ENCODE measurements at regions not wholly inside any gene's neighbourhood (a gene's known extent, or its start where the extent isn't known, plus 50 kb on each side); places are given as distances from the start of the nearest gene placed in this dataset.

DNA sequence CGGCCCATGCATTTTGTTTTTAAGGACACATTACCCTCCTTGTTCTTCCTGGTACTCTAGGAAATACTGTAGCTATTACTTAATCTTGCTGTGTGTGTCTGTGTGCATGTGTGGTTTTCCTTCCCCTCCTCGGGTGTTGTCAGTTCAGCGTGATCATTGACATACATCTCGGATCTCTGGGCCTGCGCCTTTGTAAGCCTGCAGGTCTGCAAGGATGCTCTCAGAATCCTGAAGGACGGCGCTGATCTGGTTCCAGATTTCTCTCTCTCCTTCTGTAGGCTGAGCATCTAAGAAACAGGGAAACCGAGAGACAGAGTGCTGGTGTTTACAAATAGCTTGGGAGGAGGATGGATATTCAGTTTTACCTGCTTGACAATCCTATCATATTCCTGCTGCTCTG lies 100.2 kb downstream of the CYRIA start:
- TF ChIP-seq, protein P1, sequence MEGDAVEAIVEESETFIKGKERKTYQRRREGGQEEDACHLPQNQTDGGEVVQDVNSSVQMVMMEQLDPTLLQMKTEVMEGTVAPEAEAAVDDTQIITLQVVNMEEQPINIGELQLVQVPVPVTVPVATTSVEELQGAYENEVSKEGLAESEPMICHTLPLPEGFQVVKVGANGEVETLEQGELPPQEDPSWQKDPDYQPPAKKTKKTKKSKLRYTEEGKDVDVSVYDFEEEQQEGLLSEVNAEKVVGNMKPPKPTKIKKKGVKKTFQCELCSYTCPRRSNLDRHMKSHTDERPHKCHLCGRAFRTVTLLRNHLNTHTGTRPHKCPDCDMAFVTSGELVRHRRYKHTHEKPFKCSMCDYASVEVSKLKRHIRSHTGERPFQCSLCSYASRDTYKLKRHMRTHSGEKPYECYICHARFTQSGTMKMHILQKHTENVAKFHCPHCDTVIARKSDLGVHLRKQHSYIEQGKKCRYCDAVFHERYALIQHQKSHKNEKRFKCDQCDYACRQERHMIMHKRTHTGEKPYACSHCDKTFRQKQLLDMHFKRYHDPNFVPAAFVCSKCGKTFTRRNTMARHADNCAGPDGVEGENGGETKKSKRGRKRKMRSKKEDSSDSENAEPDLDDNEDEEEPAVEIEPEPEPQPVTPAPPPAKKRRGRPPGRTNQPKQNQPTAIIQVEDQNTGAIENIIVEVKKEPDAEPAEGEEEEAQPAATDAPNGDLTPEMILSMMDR (IDR thresholded peaks at IDR 0.05) = no peak
- no peak for TF ChIP-seq EZH2 (IDR thresholded peaks at IDR 0.05; ENCODE audit: borderline replicate concordance, insufficient read depth, low read depth, low read length, poor library complexity, severe bottlenecking)

All from B cell (primary cell).